Loucy (cell line): ENCODE measurements at regions not wholly inside any gene's neighbourhood (a gene's known extent, or its start where the extent isn't known, plus 50 kb on each side); places are given as distances from the start of the nearest gene placed in this dataset.

Experiments used
- CTCF ChIP-seq: fragments of 200-600 bp; sonication (generic); conservative IDR thresholded peaks from 2 replicates; pipeline ENCODE4 v1.5.1; 2014; ENCODE audit warnings: mild to moderate bottlenecking, antibody characterized with exemption, low read length
- EZH2phosphoT487 ChIP-seq: fragments of 200-600 bp; IDR thresholded peaks from 2 replicates; pipeline ENCODE4 v1.6.1; 2018; ENCODE audit warnings: antibody characterized with exemption, mild to moderate bottlenecking, moderate library complexity, borderline replicate concordance

DNA sequence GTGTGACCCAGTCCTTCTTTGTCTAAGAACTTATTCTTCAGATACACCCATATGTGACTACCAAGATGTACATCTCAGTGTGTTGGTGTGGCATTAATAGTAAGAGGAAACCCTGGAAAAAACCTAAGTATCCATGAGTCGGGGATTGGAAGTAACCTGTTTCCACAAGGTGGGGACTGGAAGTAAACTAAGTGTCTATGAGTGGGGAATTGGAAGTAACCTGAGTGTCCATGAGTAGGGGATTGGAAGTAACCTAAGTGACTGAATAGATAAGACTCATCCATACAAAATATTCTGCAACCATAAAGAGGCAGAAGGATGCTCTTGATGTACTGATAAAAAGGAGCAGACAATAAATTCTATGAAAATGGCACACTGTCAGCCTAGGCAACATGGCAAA lies 184.7 kb downstream of the PHETA1 start:
- no peak for TF ChIP-seq CTCF
- TF ChIP-seq EZH2phosphoT487: no peak
